Pancreas (tissue), 10 donors: ENCODE measurements at regions not wholly inside any gene's neighbourhood (a gene's known extent, or its start where the extent isn't known, plus 50 kb on each side); places are given as distances from the start of the nearest gene placed in this dataset.

Experiments used
- ATAC-seq, 4 donors: fragments of 200-7000 bp; cut with Tn5 transposase; one replicate each; pipeline versions ENCODE4 v1.8.0 to v1.9.1; 2020; ENCODE audit warnings: mild to moderate bottlenecking in 4 of 4, moderate library complexity in 4 of 4
- DNase-seq, 6 donors: peaks; one replicate each; pipeline ENCODE4 v3.0.0-alpha.2; 2020
- FAIRE-seq: peaks from 2 replicates; lab custom pipeline; 2012; peaks lifted over from hg19 to GRCh38; lab: Jason Lieb, UNC
- H3K27ac ChIP-seq, 4 donors: fragments of 200-600 bp; sonication (generic); 1 replicate in 3 of 4; 2 replicates in 1 of 4; pipeline versions ENCODE4 v1.5.0 to v1.8.0; 2020
- H3K27me3 ChIP-seq, 4 donors: fragments of 200-600 bp; one replicate each; pipeline ENCODE4 v1.8.0; 2021
- H3K36me3 ChIP-seq, 3 donors: fragments of 200-600 bp; sonication (generic) in 1 of 3; one replicate each; pipeline versions ENCODE4 v1.5.0 to v1.8.0; 2020 to 2021
- H3K4me1 ChIP-seq, 3 donors: fragments of 200-600 bp; one replicate each; pipeline ENCODE4 v1.8.0; 2021
- H3K4me3 ChIP-seq, 4 donors: fragments of 200-600 bp; sonication (generic) in 2 of 4; one replicate each; pipeline versions ENCODE4 v1.5.0 to v1.8.0; 2020 to 2021
- H3K9me3 ChIP-seq, 4 donors: fragments of 200-600 bp; one replicate each; pipeline ENCODE4 v1.8.0; 2021
- CTCF ChIP-seq, 4 donors: fragments of 200-600 bp; sonication (generic) in 3 of 4; IDR thresholded peaks; one replicate each; pipeline versions ENCODE4 v1.5.0 to v1.8.0; 2021; ENCODE audit warnings: antibody characterized with exemption in 4 of 4
- WGBS, 2 donors: extraction: QIAGEN DNeasy Blood & Tissue Kit; methylation state at CpG; one replicate each; pipeline ENCODE4 v1.1.7; 2013; 5-methylcytosine and 5-hydroxymethylcytosine counted together
- intact Hi-C, 3 donors: fragments of 100-400 bp; cut with DNase I; formaldehyde crosslinking; loops; one replicate each; pipeline versions ENCODE4 v1.11.1 to v1.14.2; 2022
- donor health status: healthy with polysubstance abuse.
- donor health status: DM: no; HTN: no; CAD: no; lungs with moderate emphysema.
- donor health status: DM: no; HTN: no; CAD: no.
- donor health status: control.
- donor health status: control.
- donor health status: Bipolar disorder and iron deficiency.
- donor health status: DM: yes; HTN: yes; CAD: no.
- donor health status: DM: no; HTN: no; CAD: no.
- donor health status: DM: no; HTN: no; CAD: no.
- donor health status: DM: yes; HTN: yes; CAD: no.

DNA sequence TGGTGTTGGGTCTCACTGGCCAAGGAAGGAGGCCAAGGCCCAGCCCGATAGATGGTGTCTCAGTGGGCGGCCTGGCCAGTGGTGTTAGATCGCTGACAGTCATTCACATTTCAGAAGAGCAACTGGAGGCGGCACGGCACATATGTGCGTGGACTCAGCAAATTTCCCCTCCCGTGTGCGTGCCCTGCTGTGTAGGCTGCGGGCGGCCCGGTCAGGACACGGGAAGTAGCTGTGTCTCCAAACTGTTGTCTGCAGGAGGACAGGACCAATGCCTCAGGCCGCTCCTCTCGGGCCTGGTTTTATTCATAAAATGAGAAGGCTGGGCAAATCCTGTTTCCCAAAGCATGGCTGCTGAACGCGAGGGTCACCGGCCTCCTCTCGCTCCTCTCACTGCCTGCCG is 711.7 kb downstream of the BRD1 start:
- WGBS, 2 donors, result 90 to 95% methylated on average over 19 of the region's 19 CpGs
- Histone ChIP-seq H3K36me3 (no peaks in the 10 kb centered on the region), H3K27me3 (no peaks in the 10 kb centered on the region), H3K4me1 (no peaks in the 10 kb centered on the region), H3K9me3 (no peaks in the 10 kb centered on the region), H3K4me3 (no peak overlapping the region), H3K27ac (no peak overlapping the region)
- intact Hi-C loops, result no loop called here
- ATAC-seq (no peak), DNase-seq (no peak), FAIRE-seq (no peak)
- TF ChIP-seq CTCF (IDR thresholded peaks at IDR 0.05), result no peak

- H3K36me3 ChIP-seq, result no peaks in the 10 kb centered on the region
- 76 to 81% methylated on average over 6 to 7 of the region's 7 CpGs for WGBS, 2 donors
- no peak for DNase-seq
- TF ChIP-seq CTCF (IDR thresholded peaks at IDR 0.05), result no peak
- H3K4me3 ChIP-seq, result no peak overlapping the region
- intact Hi-C loops, result no loop called here
- H3K4me1 ChIP-seq, result no peaks in the 10 kb centered on the region
- FAIRE-seq, result no peak
- H3K27ac ChIP-seq, result no peak overlapping the region
- H3K9me3 ChIP-seq, result no peaks in the 10 kb centered on the region
- H3K27me3 ChIP-seq, result no peaks in the 10 kb centered on the region
- ATAC-seq, result no peak
Observed at GRCh38 chr22:49115197-49115596, 712.5 kb downstream of the BRD1 start.

GRCh38 chr22:49113758-49114157 is 713.9 kb downstream of the BRD1 start:
- no peak overlapping the region for H3K4me3 ChIP-seq
- H3K27me3 ChIP-seq, result no peaks in the 10 kb centered on the region
- H3K4me1 ChIP-seq, result no peaks in the 10 kb centered on the region
- no peaks in the 10 kb centered on the region for H3K9me3 ChIP-seq
- no peaks in the 10 kb centered on the region for H3K36me3 ChIP-seq
- FAIRE-seq (no peak), ATAC-seq (no peak), DNase-seq (no peak)
- WGBS, 2 donors, result 80 to 87% methylated on average over 12 of the region's 12 CpGs
- TF ChIP-seq CTCF (IDR thresholded peaks at IDR 0.05), result no peak
- no peak overlapping the region for H3K27ac ChIP-seq
- intact Hi-C loops, result no loop called here

- WGBS, 2 donors, result 76 to 88% methylated on average over 16 of the region's 16 CpGs
- Histone ChIP-seq H3K27ac (no peak overlapping the region), H3K9me3 (no peaks in the 10 kb centered on the region), H3K27me3 (no peaks in the 10 kb centered on the region), H3K4me3 (no peak overlapping the region), H3K4me1 (no peaks in the 10 kb centered on the region), H3K36me3 (no peaks in the 10 kb centered on the region)
- TF ChIP-seq CTCF (IDR thresholded peaks at IDR 0.05), result no peak
- DNase-seq, result no peak
- no peak for ATAC-seq
- intact Hi-C loops, result no loop called here
- FAIRE-seq, result no peak
Observed at GRCh38 chr22:49112661-49113626, 714.7 kb downstream of the BRD1 start.

- DNase-seq, result no peak
- Histone ChIP-seq H3K36me3 (no peaks in the 10 kb centered on the region), H3K9me3 (no peaks in the 10 kb centered on the region), H3K27ac (no peak overlapping the region), H3K27me3 (no peaks in the 10 kb centered on the region), H3K4me3 (no peak overlapping the region), H3K4me1 (no peaks in the 10 kb centered on the region)
- intact Hi-C loops, result no loop called here
- WGBS, 2 donors, result 79 to 90% methylated on average over 15 of the region's 15 CpGs
- FAIRE-seq, result no peak
- ATAC-seq, result no peak
- no peak for TF ChIP-seq CTCF (IDR thresholded peaks at IDR 0.05)
Observed at GRCh38 chr22:49112176-49112575, 715.5 kb downstream of the BRD1 start.
